NCI-H2081 treated with DMSO at 0.1 percent for 48 hours (cell line): ENCODE measurements at regions not wholly inside any gene's neighbourhood (a gene's known extent, or its start where the extent isn't known, plus 50 kb on each side); places are given as distances from the start of the nearest gene placed in this dataset.

Experiments used
- DNase-seq: peaks from one replicate; lab custom pipeline; 2025; lab: John Stamatoyannopoulos, UW

- no peak for DNase-seq
Observed at GRCh38 chr10:28783087-28783486, 105.8 kb downstream of the BAMBI start.

DNA sequence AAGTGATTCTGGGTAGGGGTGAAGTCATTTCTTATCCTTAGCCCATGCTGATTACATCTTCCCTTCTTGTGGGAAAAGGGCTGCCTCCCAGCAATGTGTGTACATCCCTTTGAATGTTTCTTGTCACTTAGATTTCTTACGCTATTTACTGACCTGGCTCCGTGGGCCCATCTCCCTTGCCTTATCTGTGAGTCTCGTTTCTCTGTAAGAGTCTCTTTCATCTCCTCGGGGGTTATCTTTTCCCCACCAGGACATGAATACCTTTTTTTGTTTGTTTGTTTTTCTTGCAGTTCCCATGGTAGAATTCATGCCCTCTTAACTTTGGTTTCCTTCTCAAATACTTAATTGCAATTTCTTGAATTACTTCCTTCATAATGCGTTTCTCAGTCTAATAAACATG lies 107.7 kb downstream of the BAMBI start:
- DNase-seq: no peak

DNA sequence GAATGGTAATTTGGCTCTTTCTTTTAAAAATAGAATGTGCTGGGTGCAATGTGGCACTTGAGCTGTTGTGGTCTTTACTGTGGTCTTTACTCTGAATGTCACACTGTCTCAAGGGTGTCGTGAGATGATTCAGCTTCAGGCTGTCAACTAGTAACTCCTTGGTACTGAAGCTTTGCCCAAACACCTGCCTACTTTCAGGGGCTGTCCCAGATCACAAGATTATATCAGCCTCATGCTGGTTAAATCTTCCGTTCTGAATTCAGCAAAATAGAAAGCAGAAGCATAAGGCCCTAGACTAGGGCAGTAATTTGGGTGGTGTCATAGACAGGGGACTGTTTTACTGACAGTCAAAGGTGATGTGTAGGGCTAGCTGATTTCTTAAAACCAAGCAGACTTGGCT lies 110.9 kb downstream of the BAMBI start:
- no peak for DNase-seq

DNA sequence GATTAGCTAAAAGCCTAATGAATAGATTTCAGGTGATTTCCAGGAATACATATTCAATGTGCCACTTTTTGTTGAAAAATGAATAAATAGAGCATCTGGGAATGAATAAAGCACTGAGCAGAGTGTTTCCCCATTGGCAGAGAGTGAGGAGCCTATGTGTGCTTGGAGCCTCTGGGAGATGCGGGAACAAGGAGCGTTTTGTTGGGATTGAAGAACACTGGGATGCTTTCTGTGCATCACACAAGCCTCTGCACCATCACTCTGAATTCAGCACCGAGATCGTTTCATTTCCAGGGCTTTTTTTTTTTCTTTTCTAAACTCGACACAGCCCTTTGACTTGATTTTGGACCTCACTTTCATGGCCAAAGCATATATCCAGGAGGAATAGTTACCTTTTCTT lies 111.4 kb downstream of the BAMBI start:
- no peak for DNase-seq

DNA sequence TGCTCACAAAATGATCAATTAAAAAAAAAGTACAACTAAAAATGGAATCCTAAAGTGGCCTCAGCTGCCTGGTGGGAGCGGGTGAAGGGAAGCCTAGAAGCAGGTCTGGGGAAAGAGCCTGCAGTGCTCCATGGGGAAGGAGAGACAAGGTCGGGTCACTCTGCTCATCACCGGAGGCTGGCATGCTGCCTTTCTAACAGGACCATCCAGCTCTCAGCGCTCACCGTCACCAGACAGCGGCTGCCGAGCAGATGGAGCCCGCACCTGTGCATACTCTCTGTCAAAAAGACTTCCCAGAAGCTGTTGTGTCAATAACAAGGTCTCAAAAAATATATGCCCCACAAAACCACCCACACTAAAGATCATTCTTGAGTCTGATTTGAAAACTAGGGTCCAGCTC lies 112.8 kb downstream of the BAMBI start:
- no peak for DNase-seq

DNA sequence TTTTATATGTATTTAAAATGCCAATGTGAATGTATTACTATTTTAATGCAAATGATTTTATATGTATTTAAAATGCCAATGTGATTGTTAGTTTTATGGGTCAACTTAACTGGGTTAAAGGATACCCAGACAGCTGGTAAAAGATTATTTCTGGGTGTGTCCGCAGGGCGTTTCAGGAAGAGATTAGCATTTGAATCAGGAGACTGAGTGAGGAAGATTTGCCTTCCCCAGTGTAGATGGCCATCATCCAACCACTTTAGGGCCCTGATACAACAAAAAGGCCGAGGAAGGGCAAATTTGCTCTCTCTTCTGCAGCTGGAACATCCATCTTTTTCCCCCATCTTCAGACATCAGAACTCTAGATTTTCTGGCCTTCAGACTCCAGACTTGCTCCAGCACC lies 116.2 kb downstream of the BAMBI start:
- no peak for DNase-seq

- no peak for DNase-seq
Observed at GRCh38 chr10:28794986-28795385, 117.7 kb downstream of the BAMBI start.

GRCh38 chr10:28796606-28797512 lies 119.5 kb downstream of the BAMBI start:
- DNase-seq: no peak

DNA sequence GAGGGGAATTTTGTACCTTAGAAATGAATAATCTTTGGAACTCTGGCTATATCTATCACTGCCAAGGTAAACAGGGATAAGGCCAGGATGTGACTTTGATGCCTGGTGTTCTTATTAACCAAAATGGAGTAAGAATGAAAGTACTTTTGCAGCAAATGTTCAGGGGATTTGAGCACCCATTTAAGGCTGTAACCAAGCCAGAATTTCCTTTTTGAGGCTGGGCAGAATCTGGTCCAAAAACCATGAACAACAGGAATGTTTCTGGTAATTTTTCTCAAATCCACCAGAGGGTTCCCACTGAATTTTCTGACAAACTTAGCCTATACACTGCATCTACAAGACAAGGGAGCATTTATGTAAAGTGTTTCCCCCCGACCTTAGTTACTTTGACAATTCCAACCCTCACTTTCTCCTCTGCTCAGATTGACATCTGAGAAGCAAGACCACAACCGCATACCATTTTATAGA lies 120.6 kb downstream of the BAMBI start:
- DNase-seq: no peak

DNA sequence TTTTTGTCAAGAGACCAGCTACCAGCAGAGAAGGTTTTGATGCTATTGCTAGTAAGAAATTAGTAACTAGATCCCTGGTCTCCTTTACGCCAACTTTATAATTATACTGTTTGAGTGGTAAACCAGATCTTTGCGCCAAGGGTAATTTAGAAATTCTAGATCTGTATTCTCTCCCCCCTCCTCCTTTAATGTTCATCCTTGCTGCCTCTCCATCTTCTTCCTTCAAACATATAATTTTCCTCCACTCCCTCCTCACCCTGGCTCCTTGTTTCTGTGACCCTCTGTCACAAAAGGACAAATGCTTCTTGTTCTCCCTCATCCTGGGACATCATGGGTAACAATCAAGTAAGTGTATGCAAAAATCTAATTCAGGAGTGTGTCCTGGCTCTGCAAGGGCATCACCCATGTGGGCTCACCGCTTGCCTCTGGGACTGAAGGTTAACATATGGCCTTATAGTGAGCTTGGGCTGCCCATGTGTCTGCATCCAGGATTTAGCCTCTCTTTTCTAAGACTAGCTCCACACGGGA lies 121.2 kb downstream of the BAMBI start:
- no peak for DNase-seq

DNA sequence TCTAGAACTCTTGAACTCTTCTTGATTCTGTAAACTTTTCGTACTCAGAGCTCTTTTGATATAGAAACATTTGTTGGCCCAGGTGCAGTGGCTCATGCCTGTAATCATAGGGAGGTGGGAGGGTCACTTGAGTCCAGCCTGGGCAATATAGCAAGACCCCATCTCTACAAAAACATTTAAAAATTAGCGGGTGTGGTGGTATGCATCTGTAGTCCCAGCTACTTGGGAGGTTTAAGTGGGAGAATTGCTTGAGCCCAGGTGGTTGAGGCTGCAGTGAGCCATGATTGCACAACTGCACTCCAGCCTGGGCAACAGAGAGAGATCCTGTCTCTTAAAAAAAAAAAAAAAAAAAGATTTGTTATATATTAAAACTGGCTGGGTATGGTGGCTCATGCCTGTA lies 121.6 kb downstream of the BAMBI start:
- no peak for DNase-seq

DNA sequence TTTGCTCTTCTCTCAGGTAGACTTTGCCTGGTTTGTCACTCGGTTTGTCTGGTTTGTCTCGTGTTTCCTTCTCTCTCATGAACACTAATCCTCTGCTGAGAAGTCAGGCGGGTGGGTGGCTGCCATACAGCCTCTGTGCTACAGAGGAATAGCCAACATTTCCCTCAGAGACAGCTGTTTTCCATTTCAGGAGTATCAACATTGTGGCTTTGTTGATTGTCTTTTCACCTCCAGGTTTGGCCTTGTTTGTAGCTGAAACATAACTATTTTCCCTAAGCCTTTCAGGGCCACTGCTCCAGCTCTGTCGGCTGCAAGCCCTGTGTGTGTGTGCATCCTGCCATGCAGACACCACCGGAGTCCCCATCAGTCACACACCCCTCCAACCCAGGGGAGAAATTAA lies 122.8 kb downstream of the BAMBI start:
- no peak for DNase-seq

- no peak for DNase-seq
Observed at GRCh38 chr10:28801247-28801646, 123.9 kb downstream of the BAMBI start.

DNA sequence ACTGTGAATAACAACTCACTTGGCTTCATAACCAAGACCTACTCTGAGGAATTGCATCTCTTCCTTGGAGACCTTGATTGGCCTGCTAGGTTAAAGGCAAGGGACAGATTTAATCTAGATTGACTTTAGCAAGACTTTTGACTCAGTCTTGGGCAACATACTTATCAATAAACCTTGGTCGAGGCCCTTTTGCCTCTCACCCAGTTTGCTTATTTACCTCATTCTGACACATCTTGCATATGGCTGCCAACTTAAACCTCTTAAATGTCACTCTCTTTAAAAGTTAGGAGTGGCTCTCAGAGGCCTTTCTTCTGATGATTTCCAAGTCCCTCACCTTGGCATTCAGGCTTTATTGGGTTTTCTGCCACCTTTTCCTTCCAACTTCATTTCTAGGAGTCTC lies 124.5 kb downstream of the BAMBI start:
- DNase-seq: no peak

DNA sequence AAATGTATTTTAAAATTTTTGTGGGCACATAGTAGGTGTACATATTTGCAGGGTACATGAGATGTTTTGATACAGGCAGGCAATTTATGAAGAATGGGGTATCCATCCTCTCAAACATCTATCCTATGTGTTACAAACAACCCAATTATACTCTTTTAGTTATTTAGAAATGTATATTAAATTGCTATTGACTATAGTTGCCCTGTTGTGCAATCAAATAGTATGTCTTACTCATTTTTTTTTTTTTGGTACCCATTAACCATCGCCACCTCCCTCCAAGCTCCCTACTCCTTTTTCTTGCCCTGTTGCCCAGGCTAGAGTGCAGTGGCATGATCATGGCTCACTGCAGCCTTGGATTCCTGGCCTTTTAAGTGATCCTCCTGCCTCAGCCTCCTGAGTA lies 128.1 kb downstream of the BAMBI start:
- DNase-seq: no peak

- DNase-seq: no peak
Observed at GRCh38 chr10:28806488-28806941, 129.2 kb downstream of the BAMBI start.

DNA sequence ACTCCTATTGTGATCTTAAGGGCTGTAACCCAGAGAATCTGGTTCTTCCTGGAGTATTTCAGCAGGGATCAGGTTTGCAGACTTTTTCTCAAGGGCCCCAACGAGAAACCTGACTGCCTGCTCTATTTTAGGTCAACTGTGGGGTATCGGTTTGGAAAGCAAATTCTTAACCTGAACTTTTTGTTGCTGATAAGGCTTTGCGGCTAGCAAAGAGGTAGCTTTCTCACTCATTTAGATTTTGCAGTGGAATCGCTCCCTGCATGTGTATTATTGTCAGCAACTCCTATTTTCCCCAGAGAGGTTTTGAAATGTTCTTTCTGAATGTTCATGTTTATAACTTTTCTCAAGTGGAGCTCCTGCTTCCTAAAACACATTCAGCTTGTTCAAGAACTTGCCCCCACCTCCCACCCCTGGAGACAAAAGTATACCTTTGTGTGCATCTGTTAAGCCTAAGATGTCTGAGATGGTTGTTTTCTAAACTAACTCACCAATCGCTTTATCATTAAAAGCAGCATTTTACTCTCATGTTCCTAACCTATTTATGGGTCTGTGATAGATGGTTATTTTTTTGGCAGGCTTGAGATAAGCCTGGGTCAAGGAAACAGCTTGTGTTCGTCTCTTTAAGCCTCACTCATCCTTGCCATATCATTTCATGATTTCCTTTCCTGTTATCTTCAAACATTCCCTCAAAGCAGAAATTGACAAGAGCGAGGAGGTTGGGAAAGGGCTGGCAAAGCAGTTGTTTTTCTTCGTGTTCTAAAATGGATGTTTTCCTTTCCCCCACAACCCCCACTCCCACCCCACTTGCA lies 129.8 kb downstream of the BAMBI start:
- no peak for DNase-seq

DNA sequence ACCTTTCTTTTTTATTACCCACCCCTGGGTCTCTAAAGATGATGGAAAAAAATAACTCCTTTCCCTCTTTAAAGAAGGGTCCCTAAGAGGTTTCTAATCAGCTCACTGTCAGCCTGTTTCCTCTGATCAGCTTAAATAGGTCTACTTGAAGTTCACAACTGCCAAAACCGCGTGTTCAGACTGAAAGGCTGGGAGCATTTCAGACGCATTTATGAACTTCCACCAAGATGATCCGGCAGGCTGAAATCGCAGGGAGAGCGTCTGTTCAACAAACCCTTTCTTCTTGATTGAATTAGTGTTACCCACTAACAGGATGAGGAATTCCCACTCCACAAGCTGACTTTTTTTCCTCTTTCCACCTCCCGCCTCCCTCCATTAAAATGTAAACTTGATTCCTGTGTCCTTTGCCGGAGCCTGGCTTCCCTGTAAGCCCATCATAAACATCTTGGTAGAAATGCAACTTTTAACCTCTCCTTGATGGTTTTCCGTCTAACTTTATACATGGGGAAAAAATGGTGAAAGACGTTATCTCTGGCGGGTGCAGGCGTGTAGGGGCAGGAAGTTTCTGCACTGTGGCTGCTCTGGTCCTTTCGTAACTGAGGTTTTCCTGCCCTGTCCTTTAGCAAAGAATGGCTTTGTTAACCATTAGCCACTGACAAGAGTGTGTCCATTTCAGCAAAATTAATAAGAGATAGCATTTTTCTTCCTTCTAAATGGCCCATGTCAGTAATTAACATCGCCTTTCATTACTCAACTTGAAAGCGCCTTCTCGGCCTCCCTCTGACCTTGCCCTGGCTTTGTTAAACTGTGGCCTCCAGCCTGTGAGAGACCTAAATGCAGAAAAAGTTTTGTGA lies 130.7 kb downstream of the BAMBI start:
- no peak for DNase-seq

DNA sequence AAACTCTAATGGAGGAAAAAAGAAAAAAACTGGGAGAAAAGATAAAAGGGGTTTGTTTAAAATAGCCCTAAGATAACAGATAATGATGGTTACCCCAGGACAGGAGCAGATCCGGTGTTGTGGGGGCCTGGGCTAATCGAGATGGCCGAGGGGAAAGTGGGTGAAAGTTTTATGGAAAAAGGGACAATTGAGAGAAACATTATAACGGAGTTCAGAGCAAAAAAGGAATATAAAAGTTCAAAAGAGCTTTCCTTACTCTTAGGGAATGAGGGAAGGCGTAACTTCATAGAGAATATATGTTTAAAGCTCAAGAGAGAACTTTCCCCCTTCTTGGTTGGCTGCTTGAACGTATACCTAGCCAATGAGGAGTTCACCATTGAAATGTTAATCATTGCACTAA lies 131.4 kb downstream of the BAMBI start:
- no peak for DNase-seq

DNA sequence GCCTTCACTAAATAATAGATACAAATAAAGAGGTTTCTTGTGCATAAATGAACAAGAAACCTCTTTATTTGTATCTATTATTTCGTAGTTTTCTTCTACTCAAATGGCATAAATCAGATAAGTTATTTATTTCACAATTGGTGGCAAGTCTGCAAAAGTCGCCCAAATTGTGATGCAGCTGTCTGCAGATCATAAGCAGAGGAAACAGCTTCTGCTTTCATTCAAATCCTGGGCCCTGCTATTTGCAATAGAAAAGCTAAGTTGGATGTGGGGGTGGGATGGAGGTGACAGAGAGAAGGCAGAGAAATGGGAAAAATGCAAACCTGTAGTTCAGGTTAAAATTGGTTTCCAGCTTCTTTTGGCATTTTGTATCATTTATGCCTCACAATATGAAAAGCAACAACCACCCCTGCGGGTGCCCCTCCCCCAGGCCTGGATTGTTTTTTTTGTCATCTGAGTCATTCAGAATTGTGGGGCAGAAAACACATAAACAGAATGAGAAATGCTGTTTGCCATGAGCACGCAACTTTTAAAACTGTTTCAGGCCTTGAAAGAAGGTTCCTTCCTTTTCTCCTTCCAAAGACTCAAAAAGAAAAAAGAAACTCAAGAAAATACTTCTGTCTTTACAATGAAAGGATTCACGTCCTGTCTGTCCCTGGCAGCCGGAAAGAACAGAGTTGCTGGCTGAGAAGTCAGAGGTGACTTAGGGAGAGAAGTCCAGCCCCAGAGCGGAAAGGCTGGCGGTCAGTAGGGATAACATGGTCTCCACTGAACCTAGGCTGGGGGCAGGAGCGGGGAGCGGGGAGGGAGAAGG lies 132.9 kb downstream of the BAMBI start:
- DNase-seq: no peak
